Vagina (tissue), 2 donors: ENCODE measurements at regions not wholly inside any gene's neighbourhood (a gene's known extent, or its start where the extent isn't known, plus 50 kb on each side); places are given as distances from the start of the nearest gene placed in this dataset.

Source experiments
- DNase-seq, 2 donors: peaks; one replicate each; pipeline ENCODE4 v3.0.0-alpha.2; 2017; ENCODE audit errors: extremely low spot score in 2 of 2
- H3K27ac ChIP-seq: fragments of 200-600 bp; sonication (generic); one replicate; pipeline ENCODE4 v1.5.1; 2019
- H3K27me3 ChIP-seq: fragments of 200-600 bp; sonication (generic); one replicate; pipeline ENCODE4 v1.5.1; 2019
- H3K36me3 ChIP-seq, 2 donors: fragments of 200-600 bp; sonication (generic); one replicate each; pipeline ENCODE4 v1.5.1; 2017 to 2019
- H3K4me1 ChIP-seq: fragments of 200-600 bp; sonication (generic); one replicate; pipeline ENCODE4 v1.5.1; 2019
- H3K4me3 ChIP-seq, 2 donors: fragments of 200-600 bp; sonication (generic); 1 replicate in 1 of 2; 2 replicates in 1 of 2; pipeline ENCODE4 v1.5.1; 2016 to 2019
- H3K9me3 ChIP-seq: fragments of 200-600 bp; sonication (generic); one replicate; pipeline ENCODE4 v1.5.1; 2019
- CTCF ChIP-seq, 3 experiments: fragments of 450-650 bp in 2 of 3; fragments of 200-600 bp in 1 of 3; sonication (generic) in 1 of 3; IDR thresholded peaks; one replicate each; pipeline ENCODE4 v1.5.1; 2017 to 2019; ENCODE audit warnings: antibody characterized with exemption in 3 of 3, mild to moderate bottlenecking in 2 of 3, moderate library complexity in 2 of 3
- POLR2A ChIP-seq, 2 donors: fragments of 450-650 bp; IDR thresholded peaks; one replicate each; pipeline ENCODE4 v1.6.1; 2017; ENCODE audit warnings: antibody characterized with exemption in 2 of 2, mild to moderate bottlenecking in 2 of 2, moderate library complexity in 2 of 2
- POLR2AphosphoS5 ChIP-seq, 2 donors: sonication (generic); formaldehyde crosslinking; IDR thresholded peaks; one replicate each; pipeline ENCODE4 v1.9.0; 2017; ENCODE audit warnings: antibody characterized with exemption in 2 of 2, mild to moderate bottlenecking in 2 of 2, low read depth in 1 of 2; ENCODE audit not compliant: insufficient read depth in 1 of 2
- intact Hi-C: fragments of 100-400 bp; cut with DNase I; formaldehyde crosslinking; loops from one replicate; pipeline ENCODE4 v1.15.1; 2023

DNA sequence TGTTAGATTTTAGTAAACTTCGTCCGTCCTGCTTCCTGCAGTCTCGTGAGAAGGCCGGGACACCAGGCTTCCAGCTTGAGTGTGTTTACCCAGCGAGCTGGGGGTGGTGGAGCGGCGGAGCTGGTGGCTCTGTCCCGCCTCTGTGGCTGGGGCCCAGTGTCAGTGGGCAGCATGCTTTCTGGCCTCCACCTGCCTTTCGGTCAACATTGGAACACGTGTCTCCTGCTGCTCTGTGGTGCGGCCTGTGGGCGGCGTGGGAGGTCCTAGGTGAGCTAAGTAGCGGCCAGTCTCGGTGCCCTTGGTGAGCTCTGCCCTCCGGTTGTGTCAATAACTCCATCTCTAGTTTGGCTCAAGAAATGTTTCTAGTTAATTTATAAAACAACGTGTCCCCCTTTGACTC is 125.9 kb downstream of the GADD45G start:
- intact Hi-C loops = no loop called here
- no peak overlapping the region for H3K27ac ChIP-seq

GRCh38 chr9:89731262-89732182 is 126.7 kb downstream of the GADD45G start:
- DNase-seq = no peak
- Histone ChIP-seq H3K4me3 (no peak overlapping the region), H3K27me3 (no peaks in the 10 kb centered on the region), H3K9me3 (no peaks in the 10 kb centered on the region), H3K36me3 (no peaks in the 10 kb centered on the region), H3K27ac (no peak overlapping the region), H3K4me1 (peaks cover 8% of the 10 kb centered on the region)
- intact Hi-C loops = no loop called here
- TF ChIP-seq POLR2A (IDR thresholded peaks at IDR 0.05) = no peak
- TF ChIP-seq CTCF (IDR thresholded peaks at IDR 0.05) = no peak
- TF ChIP-seq POLR2AphosphoS5 (IDR thresholded peaks at IDR 0.05; ENCODE audit: insufficient read depth in 1 of 2, low read depth in 1 of 2) = no peak

More for the DNA sequence above, 125.9 kb downstream of the GADD45G start:
- H3K4me1 ChIP-seq = peaks cover 8% of the 10 kb centered on the region
- H3K4me3 ChIP-seq = no peak overlapping the region
- H3K27me3 ChIP-seq = no peaks in the 10 kb centered on the region
- no peak for TF ChIP-seq CTCF (IDR thresholded peaks at IDR 0.05)
- TF ChIP-seq POLR2A (IDR thresholded peaks at IDR 0.05) = no peak
- TF ChIP-seq POLR2AphosphoS5 (IDR thresholded peaks at IDR 0.05; ENCODE audit: insufficient read depth in 1 of 2, low read depth in 1 of 2) = no peak
- no peaks in the 10 kb centered on the region for H3K9me3 ChIP-seq
- no peak for DNase-seq
- no peaks in the 10 kb centered on the region for H3K36me3 ChIP-seq

- no peaks in the 10 kb centered on the region for H3K36me3 ChIP-seq
- peaks cover 8% of the 10 kb centered on the region for H3K4me1 ChIP-seq
- no peaks in the 10 kb centered on the region for H3K27me3 ChIP-seq
- H3K4me3 ChIP-seq = no peak overlapping the region
- no peak for DNase-seq
- H3K9me3 ChIP-seq = no peaks in the 10 kb centered on the region
- H3K27ac ChIP-seq = no peak overlapping the region
- intact Hi-C loops = no loop called here
- TF ChIP-seq CTCF (IDR thresholded peaks at IDR 0.05) = no peak
- no peak for TF ChIP-seq POLR2A (IDR thresholded peaks at IDR 0.05)
- peak in 1 of 2 donors; percentile 42 for TF ChIP-seq POLR2AphosphoS5 (IDR thresholded peaks at IDR 0.05; ENCODE audit: insufficient read depth in 1 of 2, low read depth in 1 of 2)
Measured at GRCh38 chr9:89732295-89732938, 127.6 kb downstream of the GADD45G start.

DNA sequence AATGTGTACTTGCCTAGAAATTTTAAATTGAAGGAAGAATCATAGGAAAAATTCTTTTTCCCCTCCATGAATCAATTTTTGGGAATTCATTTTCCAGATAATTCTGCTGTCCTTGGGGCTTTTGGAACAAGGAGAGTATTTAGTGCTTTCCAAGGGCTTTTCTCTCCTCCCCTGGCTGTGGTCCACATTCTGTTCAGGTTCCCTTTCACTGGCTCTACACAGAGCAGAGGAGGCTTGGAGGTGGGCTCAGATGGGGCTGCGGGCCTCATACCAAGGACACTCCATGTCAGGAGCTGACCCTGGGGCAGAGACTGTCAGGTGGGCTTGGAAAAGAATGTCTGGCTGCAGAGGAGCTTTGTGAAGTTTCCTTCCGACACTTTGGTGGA is 128.1 kb downstream of the GADD45G start:
- no peaks in the 10 kb centered on the region for H3K36me3 ChIP-seq
- no peak for DNase-seq
- peaks cover 8% of the 10 kb centered on the region for H3K4me1 ChIP-seq
- TF ChIP-seq POLR2AphosphoS5 (IDR thresholded peaks at IDR 0.05; ENCODE audit: insufficient read depth in 1 of 2, low read depth in 1 of 2) (no peak), CTCF (IDR thresholded peaks at IDR 0.05) (no peak), POLR2A (IDR thresholded peaks at IDR 0.05) (no peak)
- H3K4me3 ChIP-seq = no peak overlapping the region
- no peaks in the 10 kb centered on the region for H3K27me3 ChIP-seq
- H3K9me3 ChIP-seq = no peaks in the 10 kb centered on the region
- intact Hi-C loops = no loop called here
- no peak overlapping the region for H3K27ac ChIP-seq
